A549 (cell line): ENCODE measurements at regions not wholly inside any gene's neighbourhood (a gene's known extent, or its start where the extent isn't known, plus 50 kb on each side); places are given as distances from the start of the nearest gene placed in this dataset.

Experiments
- ATAC-seq, 2 experiments: fragments of 200-7000 bp in 1 of 2; fragments of >200 bp in 1 of 2; cut with Nextera tagmentation in 1 of 2; cut with Tn5 transposase in 1 of 2; 3 replicates each; pipeline versions ENCODE4 v1.8.0 to v1.9.1; 2018 to 2020; ENCODE audit warnings: mild to moderate bottlenecking in 1 of 2, moderate library complexity in 1 of 2
- CTCF ChIA-PET: fragments of 300-600 bp; sonication (Branson Sonifier 250); formaldehyde crosslinking; extraction: SDS; loops from one replicate; lab custom pipeline; 2021; ENCODE audit warnings: antibody characterized with exemption, inconsistent platforms; lab: Yijun Ruan, JAX
- POLR2A ChIA-PET: fragments of 350-600 bp; formaldehyde crosslinking; extraction: SDS; loops from one replicate; lab custom pipeline; 2021; ENCODE audit warnings: antibody characterized with exemption, inconsistent platforms; lab: Yijun Ruan, JAX
- DNase-seq, 2 experiments: peaks; one replicate each; pipeline versions ENCODE4 v3.0.0 to v3.0.0-alpha.2; 2011 to 2016; ENCODE audit warnings: low read depth in 1 of 2, low spot score in 1 of 2
- FAIRE-seq: peaks from 2 replicates; lab custom pipeline; 2011; peaks lifted over from hg19 to GRCh38; lab: Jason Lieb, UNC
- H3K27ac ChIP-seq, 2 experiments: fragments of >200 bp; sonication (Bioruptor Twin); formaldehyde crosslinking; 3 replicates each; pipeline ENCODE4 v1.5.1; 2016 to 2017
- H3K4me1 ChIP-seq: fragments of >200 bp; sonication (Bioruptor Twin); formaldehyde crosslinking; 3 replicates; pipeline ENCODE4 v1.6.1; 2016
- H3K4me2 ChIP-seq: fragments of >200 bp; sonication (Bioruptor Twin); formaldehyde crosslinking; 3 replicates; pipeline ENCODE4 v1.6.1; 2016
- H3K4me3 ChIP-seq: fragments of >200 bp; sonication (Bioruptor Twin); formaldehyde crosslinking; 3 replicates; pipeline ENCODE4 v1.5.1; 2016
- H3K9me3 ChIP-seq: fragments of >200 bp; sonication (Bioruptor Twin); formaldehyde crosslinking; 3 replicates; pipeline ENCODE4 v1.6.1; 2016
- BCL3 ChIP-seq: fragments of >200 bp; sonication (Bioruptor Twin); formaldehyde crosslinking; IDR thresholded peaks from 3 replicates; pipeline ENCODE4 v1.6.1; 2016
- BHLHE40 ChIP-seq: IDR thresholded peaks from 2 replicates; pipeline ENCODE4 v1.6.1; 2012; ENCODE audit warnings: low read depth, low read length, inconsistent platforms
- CBX2 ChIP-seq: fragments of 200-600 bp; sonication (generic); IDR thresholded peaks from 2 replicates; pipeline ENCODE4 v1.6.1; 2016; ENCODE audit warnings: low read depth, mild to moderate bottlenecking, borderline replicate concordance
- EHMT2 ChIP-seq: fragments of 200-600 bp; sonication (generic); IDR thresholded peaks from 2 replicates; pipeline ENCODE4 v1.6.1; 2016; ENCODE audit warnings: antibody characterized with exemption, low read depth, mild to moderate bottlenecking, moderate library complexity
- EP300 ChIP-seq, 2 experiments: fragments of >200 bp; sonication (Bioruptor Twin); formaldehyde crosslinking; IDR thresholded peaks; 2 replicates in 1 of 2; 3 replicates in 1 of 2; pipeline ENCODE4 v1.6.1; 2016 to 2017
- FOSB ChIP-seq: fragments of 250-450 bp; sonication (Bioruptor Pico); IDR thresholded peaks from 2 replicates; pipeline ENCODE4 v1.5.0; 2020; ENCODE audit warnings: mild to moderate bottlenecking, moderate library complexity
- FOSL2 ChIP-seq, 2 experiments: fragments of 450-650 bp in 1 of 2; fragments of >200 bp in 1 of 2; sonication (Bioruptor Twin) in 1 of 2; formaldehyde crosslinking; IDR thresholded peaks; 2 replicates each; pipeline versions ENCODE4 v1.5.0 to v1.6.1; 2016 to 2020; ENCODE audit warnings: mild to moderate bottlenecking in 1 of 2, moderate library complexity in 1 of 2
- HEYL ChIP-seq: fragments of 250-450 bp; sonication (Bioruptor Pico); IDR thresholded peaks from 2 replicates; pipeline ENCODE4 v1.8.0; 2021; ENCODE audit warnings: mild to moderate bottlenecking, moderate library complexity
- HMGXB4 ChIP-seq: fragments of 250-450 bp; sonication (Bioruptor Pico); IDR thresholded peaks from 2 replicates; pipeline ENCODE4 v1.5.0; 2021; ENCODE audit warnings: mild to moderate bottlenecking, moderate library complexity, borderline replicate concordance
- HOXB13 ChIP-seq: fragments of 250-450 bp; sonication (Bioruptor Pico); IDR thresholded peaks from 2 replicates; pipeline ENCODE4 v1.5.0; 2020; ENCODE audit warnings: low read depth, mild to moderate bottlenecking, moderate library complexity
- HOXB5 ChIP-seq: fragments of 250-450 bp; sonication (Bioruptor Pico); IDR thresholded peaks from 2 replicates; pipeline ENCODE4 v1.5.0; 2020; ENCODE audit warnings: mild to moderate bottlenecking, moderate library complexity
- JUNB ChIP-seq: fragments of >200 bp; sonication (Bioruptor Twin); formaldehyde crosslinking; IDR thresholded peaks from 2 replicates; pipeline ENCODE4 v1.6.1; 2016
- KDM5A ChIP-seq: fragments of 200-600 bp; sonication (generic); IDR thresholded peaks from 2 replicates; pipeline ENCODE4 v1.6.1; 2016; ENCODE audit warnings: antibody characterized with exemption, mild to moderate bottlenecking
- NPAS2 ChIP-seq: fragments of 250-450 bp; sonication (Bioruptor Pico); IDR thresholded peaks from 2 replicates; pipeline ENCODE4 v1.8.0; 2022; ENCODE audit warnings: mild to moderate bottlenecking, moderate library complexity, borderline replicate concordance
- POLR2A ChIP-seq: IDR thresholded peaks from 2 replicates; pipeline ENCODE4 v1.6.1; 2012; ENCODE audit warnings: mild to moderate bottlenecking, low read length
- RAD21 ChIP-seq, 2 experiments: fragments of >200 bp in 1 of 2; sonication (Bioruptor Twin) in 1 of 2; formaldehyde crosslinking in 1 of 2; IDR thresholded peaks in 1 of 2; conservative IDR thresholded peaks in 1 of 2; 2 replicates in 1 of 2; 3 replicates in 1 of 2; pipeline ENCODE4 v1.6.1; 2012 to 2018; ENCODE audit warnings: inconsistent platforms in 1 of 2
- RARB ChIP-seq: fragments of 250-450 bp; sonication (Bioruptor Pico); IDR thresholded peaks from 2 replicates; pipeline ENCODE4 v1.8.0; 2021; ENCODE audit warnings: mild to moderate bottlenecking, moderate library complexity
- RNF2 ChIP-seq: fragments of 200-600 bp; sonication (generic); IDR thresholded peaks from 2 replicates; pipeline ENCODE4 v1.6.1; 2016; ENCODE audit warnings: low read depth, mild to moderate bottlenecking, antibody characterized with exemption, moderate library complexity, borderline replicate concordance
- SMC3 ChIP-seq: fragments of >200 bp; sonication (Bioruptor Twin); formaldehyde crosslinking; IDR thresholded peaks from 3 replicates; pipeline ENCODE4 v1.6.1; 2018; ENCODE audit warnings: inconsistent platforms
- TFCP2L1 ChIP-seq: fragments of 250-450 bp; sonication (Bioruptor Pico); IDR thresholded peaks from 2 replicates; pipeline ENCODE4 v1.5.0; 2021; ENCODE audit warnings: mild to moderate bottlenecking
- ZC3H11A ChIP-seq: fragments of 450-650 bp; IDR thresholded peaks from 2 replicates; pipeline ENCODE4 v1.6.1; 2014; ENCODE audit warnings: antibody characterized with exemption, mild to moderate bottlenecking
- ZFP36 ChIP-seq: fragments of 450-650 bp; IDR thresholded peaks from 2 replicates; pipeline ENCODE4 v1.6.1; 2014; ENCODE audit warnings: borderline replicate concordance; ENCODE audit not compliant: partially characterized antibody
- WGBS: methylation state at CpG from one replicate; pipeline ENCODE4 v1.1.6; 2017; ENCODE audit errors: missing lambda C conversion rate; 5-methylcytosine and 5-hydroxymethylcytosine counted together
- TF ChIP-seq, protein P1 (sequence below): fragments of 450-650 bp; IDR thresholded peaks from 2 replicates; pipeline ENCODE4 v1.6.1; 2014; ENCODE audit warnings: antibody characterized with exemption
- TF ChIP-seq, protein P2 (sequence below): IDR thresholded peaks from 2 replicates; pipeline ENCODE4 v1.6.1; 2012; ENCODE audit warnings: low read depth, borderline replicate concordance
- TF ChIP-seq, protein P3 (sequence below): fragments of >200 bp; sonication (Bioruptor Twin); formaldehyde crosslinking; IDR thresholded peaks from 2 replicates; pipeline ENCODE4 v1.6.1; 2016

GRCh38 chr1:218064426-218064825, 220.7 kb upstream of the RRP15 start (continued):
- TF ChIP-seq, protein P1, sequence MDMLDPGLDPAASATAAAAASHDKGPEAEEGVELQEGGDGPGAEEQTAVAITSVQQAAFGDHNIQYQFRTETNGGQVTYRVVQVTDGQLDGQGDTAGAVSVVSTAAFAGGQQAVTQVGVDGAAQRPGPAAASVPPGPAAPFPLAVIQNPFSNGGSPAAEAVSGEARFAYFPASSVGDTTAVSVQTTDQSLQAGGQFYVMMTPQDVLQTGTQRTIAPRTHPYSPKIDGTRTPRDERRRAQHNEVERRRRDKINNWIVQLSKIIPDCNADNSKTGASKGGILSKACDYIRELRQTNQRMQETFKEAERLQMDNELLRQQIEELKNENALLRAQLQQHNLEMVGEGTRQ = no peak

- TF ChIP-seq, protein P2, sequence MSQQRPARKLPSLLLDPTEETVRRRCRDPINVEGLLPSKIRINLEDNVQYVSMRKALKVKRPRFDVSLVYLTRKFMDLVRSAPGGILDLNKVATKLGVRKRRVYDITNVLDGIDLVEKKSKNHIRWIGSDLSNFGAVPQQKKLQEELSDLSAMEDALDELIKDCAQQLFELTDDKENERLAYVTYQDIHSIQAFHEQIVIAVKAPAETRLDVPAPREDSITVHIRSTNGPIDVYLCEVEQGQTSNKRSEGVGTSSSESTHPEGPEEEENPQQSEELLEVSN = no peak
- TF ChIP-seq RAD21 (conservative IDR thresholded peaks at IDR 0.05 in 1 of 2, IDR thresholded peaks at IDR 0.05 in 1 of 2) (no peak), FOSB (CRISPR knock-in tag) (no peak), RARB (CRISPR knock-in tag) (no peak), RNF2 (no peak), EHMT2 (no peak), BCL3 (no peak), FOSL2 (IDR thresholded peaks at IDR 0.05) (no peak), FOSL2 (CRISPR knock-in tag; IDR thresholded peaks at IDR 0.05) (no peak), TFCP2L1 (CRISPR knock-in tag) (no peak), HOXB13 (CRISPR knock-in tag) (no peak), JUNB (no peak), HOXB5 (no peak), HMGXB4 (CRISPR knock-in tag) (no peak)
- Histone ChIP-seq H3K9me3 (no peaks in the 10 kb centered on the region), H3K27ac (no peak overlapping the region), H3K4me2 (no peak overlapping the region), H3K4me1 (no peaks in the 10 kb centered on the region), H3K4me3 (no peak overlapping the region)
- WGBS = under 1% methylated on average over 3 of the region's 3 CpGs
- POLR2A ChIA-PET = no interaction called here
- ATAC-seq (no peak), FAIRE-seq (no peak), DNase-seq (no peak)
- CTCF ChIA-PET = no interaction called here
These were observed 218.8 kb upstream of the RRP15 start for GRCh38 chr1:218066332-218066731.

DNA sequence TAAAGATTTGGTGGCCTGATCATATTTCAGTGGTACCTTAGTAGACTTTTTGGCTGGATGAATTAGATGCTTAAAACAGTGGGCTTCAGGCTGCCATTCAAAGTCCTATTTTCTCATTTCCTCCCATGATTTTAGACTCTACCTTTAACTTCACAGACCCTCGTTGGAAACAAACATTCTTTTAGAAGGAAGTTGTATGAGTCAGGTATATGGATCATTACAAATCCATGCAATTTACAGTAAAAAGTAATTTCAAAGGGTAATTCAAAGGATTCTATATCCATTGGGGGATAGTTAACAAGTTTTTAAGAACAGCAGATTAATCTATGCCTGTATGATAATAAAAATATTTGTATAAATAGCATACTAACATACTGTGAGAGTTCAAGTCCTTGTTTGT, 216.9 kb upstream of the RRP15 start:
- 3% methylated on average over 1 of the region's 1 CpG for WGBS
- Histone ChIP-seq H3K4me1 (no peaks in the 10 kb centered on the region), H3K4me3 (no peak overlapping the region), H3K27ac (no peak overlapping the region), H3K9me3 (no peaks in the 10 kb centered on the region), H3K4me2 (no peak overlapping the region)
- TF ChIP-seq, protein P3, sequence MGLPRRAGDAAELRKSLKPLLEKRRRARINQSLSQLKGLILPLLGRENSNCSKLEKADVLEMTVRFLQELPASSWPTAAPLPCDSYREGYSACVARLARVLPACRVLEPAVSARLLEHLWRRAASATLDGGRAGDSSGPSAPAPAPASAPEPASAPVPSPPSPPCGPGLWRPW = no peak
- TF ChIP-seq JUNB = no peak
- FAIRE-seq (no peak), DNase-seq (no peak), ATAC-seq (no peak)
- POLR2A ChIA-PET = no interaction called here
- CTCF ChIA-PET = no interaction called here

GRCh38 chr1:218069180-218069579, 215.9 kb upstream of the RRP15 start:
- Histone ChIP-seq H3K4me2 (no peak overlapping the region), H3K4me1 (no peaks in the 10 kb centered on the region), H3K27ac (no peak overlapping the region), H3K4me3 (no peak overlapping the region), H3K9me3 (no peaks in the 10 kb centered on the region)
- no peak for DNase-seq
- WGBS = 3% methylated on average over 2 of the region's 2 CpGs
- ChIA-PET CTCF (no interaction called here), POLR2A (no interaction called here)
- no peak for ATAC-seq
- FAIRE-seq = no peak
- TF ChIP-seq ZFP36 (no peak), ZC3H11A (no peak), NPAS2 (CRISPR knock-in tag) (no peak), HMGXB4 (CRISPR knock-in tag) (no peak), HEYL (CRISPR knock-in tag) (no peak), EP300 (IDR thresholded peaks at IDR 0.05) (no peak), CBX2 (no peak), SMC3 (no peak), RNF2 (no peak), BCL3 (no peak), KDM5A (no peak), POLR2A (no peak), BHLHE40 (no peak)
